GM23338 (cell line): ENCODE measurements at regions not wholly inside any gene's neighbourhood (a gene's known extent, or its start where the extent isn't known, plus 50 kb on each side); places are given as distances from the start of the nearest gene placed in this dataset.
A peak's percentile ranks its signal among the peaks of the same experiment; 100 is the strongest.

ENCODE experiments used
- ATAC-seq: fragments of 200-7000 bp; cut with Tn5 transposase; 3 replicates; pipeline ENCODE4 v1.9.1; 2020
- DNase-seq: peaks from one replicate; pipeline ENCODE4 v3.0.0-alpha.2; 2015; ENCODE audit warnings: low spot score
- H2AFZ ChIP-seq: fragments of 200-600 bp; sonication (generic); 2 replicates; pipeline ENCODE4 v1.8.0; 2016; ENCODE audit warnings: antibody characterized with exemption, mild to moderate bottlenecking, moderate library complexity
- H3F3A ChIP-seq: fragments of 200-600 bp; sonication (generic); replicated peaks from 2 replicates; pipeline ENCODE4 v1.8.0; 2017; ENCODE audit warnings: antibody characterized with exemption, mixed run types, low read depth
- H3K27ac ChIP-seq: fragments of 200-600 bp; sonication (generic); 2 replicates; pipeline ENCODE4 v1.6.1; 2016; ENCODE audit warnings: low read depth
- H3K27me3 ChIP-seq: fragments of 200-600 bp; sonication (generic); 2 replicates; pipeline ENCODE4 v1.8.0; 2016; ENCODE audit warnings: mild to moderate bottlenecking, mixed run types, moderate library complexity; ENCODE audit not compliant: insufficient read depth
- H3K36me3 ChIP-seq: fragments of 200-600 bp; sonication (generic); 2 replicates; pipeline ENCODE4 v1.8.0; 2016; ENCODE audit warnings: mild to moderate bottlenecking; ENCODE audit not compliant: insufficient read depth
- H3K4me1 ChIP-seq: fragments of 200-600 bp; sonication (generic); 2 replicates; pipeline ENCODE4 v1.8.0; 2016; ENCODE audit warnings: mild to moderate bottlenecking, moderate library complexity; ENCODE audit not compliant: insufficient read depth
- H3K4me2 ChIP-seq: fragments of 200-600 bp; sonication (generic); 2 replicates; pipeline ENCODE4 v1.7.1; 2017; ENCODE audit warnings: mixed run types
- H3K4me3 ChIP-seq: fragments of 200-600 bp; sonication (generic); 2 replicates; pipeline ENCODE4 v1.6.1; 2016; ENCODE audit warnings: mixed run types
- H3K79me2 ChIP-seq: fragments of 200-600 bp; sonication (generic); replicated peaks from 2 replicates; pipeline ENCODE4 v1.8.0; 2017; ENCODE audit warnings: mild to moderate bottlenecking; ENCODE audit not compliant: insufficient read depth
- H3K9me2 ChIP-seq: fragments of 200-600 bp; sonication (generic); 2 replicates; pipeline ENCODE4 v1.8.0; 2017; ENCODE audit not compliant: insufficient read depth
- H4K20me1 ChIP-seq: fragments of 200-600 bp; sonication (generic); replicated peaks from 2 replicates; pipeline ENCODE4 v1.8.0; 2017; ENCODE audit warnings: mild to moderate bottlenecking; ENCODE audit not compliant: insufficient read depth
- H3K27ac Mint-ChIP-seq: 2 replicates; pipeline ENCODE4 v1.8.0; 2020; ENCODE audit warnings: inconsistent platforms, mild to moderate bottlenecking, moderate library complexity, mixed read lengths
- H3K27me3 Mint-ChIP-seq: 3 replicates; pipeline ENCODE4 v1.8.0; 2022; ENCODE audit warnings: low read depth, mild to moderate bottlenecking, moderate library complexity, mixed read lengths, inconsistent platforms; ENCODE audit not compliant: insufficient read depth, poor library complexity
- H3K36me3 Mint-ChIP-seq: 3 replicates; pipeline ENCODE4 v1.8.0; 2021; ENCODE audit warnings: low read depth, mild to moderate bottlenecking, inconsistent platforms, moderate library complexity, mixed read lengths
- H3K4me1 Mint-ChIP-seq: 3 replicates; pipeline ENCODE4 v1.8.0; 2020; ENCODE audit warnings: mild to moderate bottlenecking, inconsistent platforms, mixed read lengths
- H3K4me3 Mint-ChIP-seq: 3 replicates; pipeline ENCODE4 v1.8.0; 2021; ENCODE audit warnings: moderate library complexity, mild to moderate bottlenecking, inconsistent platforms, mixed read lengths
- H3K9me3 Mint-ChIP-seq: 3 replicates; pipeline ENCODE4 v1.8.0; 2020; ENCODE audit warnings: moderate library complexity, mild to moderate bottlenecking, inconsistent platforms, mixed read lengths
- CREB1 ChIP-seq: fragments of 250-450 bp; sonication (Bioruptor Pico); IDR thresholded peaks from 2 replicates; pipeline ENCODE4 v1.5.0; 2020; ENCODE audit warnings: low read depth, mild to moderate bottlenecking, moderate library complexity
- CTCF ChIP-seq, 2 experiments: fragments of 200-600 bp in 1 of 2; sonication (generic) in 1 of 2; conservative IDR thresholded peaks; 2 replicates each; pipeline versions ENCODE4 v1.5.1 to v1.6.1; 2016 to 2017; ENCODE audit warnings: antibody characterized with exemption in 2 of 2, low read depth in 2 of 2, mild to moderate bottlenecking in 2 of 2, moderate library complexity in 1 of 2
- ETS1 ChIP-seq: IDR thresholded peaks from 2 replicates; pipeline ENCODE4 v1.6.1; 2016; ENCODE audit warnings: antibody characterized with exemption
- EZH2 ChIP-seq: fragments of 200-600 bp; sonication (generic); IDR thresholded peaks from one replicate; pipeline ENCODE4 v1.8.0; 2017; ENCODE audit warnings: antibody characterized with exemption, mild to moderate bottlenecking, low read depth; ENCODE audit not compliant: unreplicated experiment
- EZH2phosphoT487 ChIP-seq: fragments of 200-600 bp; sonication (generic); IDR thresholded peaks from one replicate; pipeline ENCODE4 v1.8.1; 2018; ENCODE audit warnings: antibody characterized with exemption; ENCODE audit not compliant: unreplicated experiment
- JUNB ChIP-seq: IDR thresholded peaks from one replicate; pipeline ENCODE4 v1.6.1; 2016; ENCODE audit warnings: antibody characterized with exemption; ENCODE audit not compliant: unreplicated experiment
- NANOG ChIP-seq: IDR thresholded peaks from 2 replicates; pipeline ENCODE4 v1.6.1; 2016; ENCODE audit warnings: antibody characterized with exemption, borderline replicate concordance
- REST ChIP-seq: IDR thresholded peaks from one replicate; pipeline ENCODE4 v1.6.1; 2018; ENCODE audit warnings: antibody characterized with exemption; ENCODE audit not compliant: unreplicated experiment
- STAT1 ChIP-seq: IDR thresholded peaks from one replicate; pipeline ENCODE4 v1.6.1; 2016; ENCODE audit warnings: antibody characterized with exemption; ENCODE audit not compliant: unreplicated experiment
- ZNF114 ChIP-seq: fragments of 250-450 bp; sonication (Bioruptor Pico); IDR thresholded peaks from 2 replicates; pipeline ENCODE4 v1.5.0; 2020; ENCODE audit warnings: mild to moderate bottlenecking, moderate library complexity
- ZNF331 ChIP-seq: fragments of 250-450 bp; sonication (Bioruptor Pico); IDR thresholded peaks from 2 replicates; pipeline ENCODE4 v1.5.0; 2020; ENCODE audit warnings: low read depth, mild to moderate bottlenecking, moderate library complexity
- ZNF462 ChIP-seq: fragments of 250-450 bp; sonication (Bioruptor Pico); IDR thresholded peaks from 2 replicates; pipeline ENCODE4 v1.5.0; 2020; ENCODE audit warnings: mild to moderate bottlenecking, moderate library complexity

GRCh38 chr4:184529283-184529682 lies 54.9 kb upstream of the IRF2 start:
- H2AFZ ChIP-seq: no peak overlapping the region
- H3K9me3 Mint-ChIP-seq: peaks cover 8% of the 10 kb centered on the region; the same call in 2 of the 3 replicates
- H3F3A ChIP-seq: no peaks in the 10 kb centered on the region
- H3K9me2 ChIP-seq: no peaks in the 10 kb centered on the region
- DNase-seq (peak; percentile 34), ATAC-seq (no peak)
- no peak overlapping the region for H3K27ac ChIP-seq
- H3K36me3 ChIP-seq: no peaks in the 10 kb centered on the region
- H3K4me1 Mint-ChIP-seq: peaks cover 5% of the 10 kb centered on the region; the same call in 2 of the 3 replicates
- H3K36me3 Mint-ChIP-seq: peaks cover 2% of the 10 kb centered on the region; the same call in 1 of the 3 replicates
- no peak overlapping the region for H3K4me2 ChIP-seq
- H3K27me3 Mint-ChIP-seq: peaks cover 5% of the 10 kb centered on the region
- peaks cover 5% of the 10 kb centered on the region for H3K4me1 ChIP-seq
- H3K27me3 ChIP-seq: no peaks in the 10 kb centered on the region
- H3K4me3 Mint-ChIP-seq: no peak overlapping the region
- H3K79me2 ChIP-seq: no peaks in the 10 kb centered on the region
- peak overlapping the region; percentile 3; the same call in 1 of the 2 replicates for H3K27ac Mint-ChIP-seq
- no peaks in the 10 kb centered on the region for H4K20me1 ChIP-seq
- TF ChIP-seq EZH2: no peak
- TF ChIP-seq STAT1: no peak
- no peak for TF ChIP-seq ZNF114 (CRISPR knock-in tag)
- TF ChIP-seq ZNF331 (CRISPR knock-in tag): no peak
- TF ChIP-seq NANOG: no peak
- no peak for TF ChIP-seq JUNB
- TF ChIP-seq EZH2phosphoT487: no peak
- no peak for TF ChIP-seq CREB1
- TF ChIP-seq CTCF (conservative IDR thresholded peaks at IDR 0.05; ENCODE audit: low read depth in 2 of 2): no peak
- TF ChIP-seq ZNF462 (CRISPR knock-in tag): no peak
- TF ChIP-seq REST: no peak
- TF ChIP-seq ETS1: no peak
- no peak overlapping the region for H3K4me3 ChIP-seq
